NCI-H1092 (cell line): ENCODE measurements at regions not wholly inside any gene's neighbourhood (a gene's known extent, or its start where the extent isn't known, plus 50 kb on each side); places are given as distances from the start of the nearest gene placed in this dataset.
A peak's percentile ranks its signal among the peaks of the same experiment; 100 is the strongest.
"Not testable (repeated sequence)": the region's sequence is repeated elsewhere in the genome, so short reads cannot be mapped to it uniquely, and the experiment has no call there.

Source experiments
- DNase-seq: peaks from one replicate; lab custom pipeline; 2025; lab: John Stamatoyannopoulos, UW

GRCh38 chr10:28391283-28391682 is 88.4 kb upstream of the MPP7 start:
- DNase-seq, result no peak

DNA sequence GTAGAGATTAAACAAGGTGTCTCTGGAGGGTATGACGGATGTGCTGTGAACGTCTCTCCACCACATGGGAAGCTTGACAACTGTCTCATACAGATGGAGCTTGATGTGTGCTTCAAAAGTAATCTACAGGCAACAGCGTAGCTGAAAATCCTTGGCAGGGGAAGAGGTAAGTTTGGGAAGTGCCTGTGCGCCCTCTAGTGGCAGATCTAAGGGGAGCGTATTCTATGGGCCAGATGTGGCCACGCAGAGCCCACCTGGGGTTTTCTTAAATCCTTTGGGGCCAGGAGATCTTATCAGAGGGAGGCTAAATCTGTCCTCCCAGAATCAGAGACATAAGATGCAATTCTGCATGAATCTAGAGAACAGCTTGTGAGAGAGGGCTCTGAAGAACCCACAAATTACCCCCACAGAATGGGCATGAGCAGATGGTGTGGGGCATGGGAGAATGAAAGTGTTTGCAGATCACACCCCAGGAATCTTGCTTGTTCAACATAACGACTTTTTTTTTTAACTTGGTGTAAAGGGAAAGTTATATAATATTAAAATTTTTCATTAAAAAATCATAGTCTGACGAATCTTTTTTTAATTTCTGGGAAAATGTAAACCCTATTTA is 91.2 kb upstream of the MPP7 start:
- no peak for DNase-seq

DNA sequence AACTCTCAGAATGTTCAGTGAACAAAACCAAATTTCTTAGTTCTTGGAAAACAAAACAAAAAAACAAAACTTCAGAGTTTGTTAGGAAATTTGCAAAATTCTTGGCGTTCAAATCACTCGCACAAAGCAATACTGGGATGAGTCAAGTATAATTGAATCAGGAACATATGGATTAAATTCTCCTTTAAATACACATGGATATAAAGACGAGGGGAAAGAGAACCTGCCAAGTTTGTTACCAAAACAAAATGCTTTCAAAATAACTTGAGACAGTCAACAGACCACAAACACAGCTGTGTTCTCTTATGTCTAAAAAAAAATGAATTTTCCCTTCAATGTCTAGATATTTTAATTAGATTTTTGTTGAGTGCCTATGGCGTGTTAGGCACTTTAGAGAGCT is 93.5 kb upstream of the MPP7 start:
- DNase-seq, result no peak

- DNase-seq, result no peak
These were observed 94.4 kb upstream of the MPP7 start for GRCh38 chr10:28397229-28397628.

DNA sequence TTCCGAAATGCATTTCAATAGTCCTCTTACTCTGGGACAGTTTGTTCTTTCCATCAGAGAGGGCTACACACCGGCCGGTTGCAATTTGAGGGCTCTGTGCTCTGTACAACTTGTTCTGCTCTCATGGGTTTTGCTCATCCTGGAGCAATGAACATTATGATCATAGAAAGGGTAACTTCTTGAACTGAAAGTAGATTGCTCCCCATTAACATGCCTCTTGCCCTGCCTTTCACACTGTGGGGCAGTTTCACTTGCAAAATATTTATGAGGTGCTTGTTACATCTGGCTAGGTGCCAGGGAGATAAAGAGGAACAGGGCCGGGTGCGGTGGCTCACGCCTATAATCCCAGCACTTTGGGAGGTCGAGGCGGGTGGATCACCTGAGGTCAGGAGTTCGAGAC is 97.3 kb upstream of the MPP7 start:
- no peak for DNase-seq

DNA sequence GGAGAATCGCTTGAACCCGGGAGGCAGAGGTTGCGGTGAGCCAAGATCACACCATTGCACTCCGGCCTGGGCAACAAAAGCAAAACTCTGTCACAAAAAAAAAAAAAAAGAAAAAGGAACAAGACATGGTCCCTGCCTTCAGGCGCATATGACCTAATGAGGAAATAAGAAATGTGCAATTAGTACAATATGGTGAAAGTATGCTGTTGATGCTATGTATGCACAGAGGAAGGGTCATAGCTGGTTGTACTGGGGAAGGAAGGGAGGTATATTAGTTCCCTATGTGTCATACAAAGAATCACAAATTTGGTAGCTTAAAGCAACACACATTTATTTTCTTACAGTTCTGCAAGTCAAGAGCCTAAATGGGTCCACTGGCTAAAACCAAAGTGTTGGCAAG is 97.8 kb upstream of the MPP7 start:
- DNase-seq, result no peak

GRCh38 chr10:28402611-28403073 is 99.8 kb upstream of the MPP7 start:
- DNase-seq, result not testable (repeated sequence)

GRCh38 chr10:28403090-28403489 is 100.2 kb upstream of the MPP7 start:
- DNase-seq, result no peak

- DNase-seq, result no peak
These were observed 105.4 kb upstream of the MPP7 start for GRCh38 chr10:28408237-28408777.

DNA sequence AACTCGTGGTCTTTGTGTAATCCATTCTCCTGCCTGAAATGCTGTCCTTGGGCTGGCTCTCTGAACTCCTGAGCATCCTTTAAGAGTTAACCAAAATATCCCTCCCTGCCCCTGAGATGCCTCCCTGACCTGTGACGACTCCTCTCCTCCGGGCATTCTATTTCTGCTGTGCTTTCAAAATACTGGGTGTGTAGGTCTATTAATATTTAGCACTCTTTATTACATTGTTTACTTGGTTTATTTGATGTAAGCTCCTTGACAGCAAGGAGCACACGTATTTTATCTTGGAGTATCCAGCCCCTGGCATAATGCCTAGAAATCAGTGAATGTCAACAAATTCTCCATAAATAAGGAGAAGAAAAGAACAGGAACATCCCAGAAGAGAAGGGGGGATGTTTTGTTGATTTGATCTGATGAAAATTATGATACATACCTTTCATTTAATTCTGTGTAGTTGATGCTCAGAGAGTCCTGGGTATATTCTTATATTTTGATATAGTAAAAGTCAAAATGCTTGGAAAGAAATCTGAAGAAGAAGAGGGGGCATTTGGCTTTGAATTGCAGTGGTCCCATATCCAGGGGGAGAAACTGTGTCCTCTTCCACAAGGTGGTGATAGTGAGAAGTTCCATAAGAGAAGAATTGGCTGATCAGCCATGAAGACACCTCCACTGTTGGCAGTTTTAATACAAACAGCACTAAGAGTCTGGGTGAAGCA is 107.7 kb upstream of the MPP7 start:
- no peak for DNase-seq

DNA sequence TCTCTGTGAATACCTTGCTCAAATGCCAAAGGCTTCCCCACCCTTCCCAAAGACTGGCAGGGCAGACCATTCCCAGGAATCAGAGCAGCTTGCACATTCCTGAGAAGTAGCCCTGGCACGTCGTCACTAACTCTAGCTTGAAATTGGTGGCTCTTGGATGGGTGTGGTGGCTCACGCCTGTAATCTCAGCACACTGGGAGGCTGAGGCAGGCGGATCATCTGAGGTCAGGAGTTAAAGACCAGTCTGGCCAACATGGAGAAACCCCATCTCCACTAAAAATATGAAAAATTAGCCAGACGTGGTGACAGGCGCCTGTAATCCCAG is 108.2 kb upstream of the MPP7 start:
- no peak for DNase-seq

DNA sequence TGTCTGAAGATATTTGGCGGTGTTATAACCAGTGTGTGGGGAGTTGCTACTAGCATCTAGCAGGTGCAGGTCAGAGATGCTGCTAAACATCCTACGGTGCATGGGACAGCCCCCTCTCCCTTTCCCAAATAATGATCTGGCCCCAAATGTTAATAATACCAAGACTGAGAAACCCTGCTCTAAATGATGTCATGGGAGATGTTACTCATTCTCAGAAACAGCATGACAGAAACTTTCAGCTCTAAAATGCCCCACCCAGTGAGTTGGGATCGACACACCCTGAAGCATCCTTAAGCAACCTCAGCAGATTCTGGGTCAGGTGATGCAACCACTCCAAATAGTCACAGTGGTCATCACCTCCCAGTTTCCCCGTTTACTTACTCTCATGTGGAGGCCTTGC is 108.8 kb upstream of the MPP7 start:
- no peak for DNase-seq

DNA sequence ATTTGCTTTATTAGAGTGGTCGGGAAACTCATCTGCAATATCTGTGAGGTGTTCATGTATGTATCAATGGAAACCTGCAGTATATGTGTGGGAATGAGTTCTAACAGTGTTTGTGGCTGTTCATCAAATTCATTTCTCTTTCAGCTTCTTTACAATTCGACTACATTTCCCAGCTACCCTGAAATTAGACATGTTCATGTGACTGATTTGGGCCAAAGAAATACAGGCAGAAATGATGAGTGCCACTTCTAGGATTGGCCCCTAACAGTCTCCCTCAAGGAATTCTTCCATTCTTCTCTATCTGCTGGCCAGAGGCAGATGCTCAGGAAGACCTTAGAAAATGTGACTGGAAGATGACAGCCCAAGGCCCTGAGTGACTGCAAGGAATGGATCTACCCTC is 114.8 kb upstream of the WAC start:
- no peak for DNase-seq

DNA sequence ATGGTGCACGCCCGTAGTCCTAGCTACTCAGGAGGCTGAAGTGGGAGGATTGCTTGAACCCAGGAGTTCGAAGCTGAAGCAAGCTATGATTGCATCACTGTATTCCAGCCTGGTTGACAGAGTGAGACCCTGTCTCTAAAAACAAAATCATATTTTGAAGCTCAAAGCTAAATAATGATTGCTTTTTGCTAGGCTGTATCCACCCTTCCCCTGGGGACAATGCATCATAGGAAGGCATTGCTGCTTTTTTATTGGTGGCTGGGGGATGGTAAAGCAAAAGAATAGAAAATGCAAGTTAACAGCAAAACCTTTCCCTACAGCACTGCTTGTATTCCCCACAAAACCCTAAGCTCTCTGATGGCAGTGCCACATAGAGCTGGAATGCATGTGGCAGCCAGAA is 107.5 kb upstream of the WAC start:
- DNase-seq, result no peak

GRCh38 chr10:28426392-28427159 is 106.3 kb upstream of the WAC start:
- no peak for DNase-seq

GRCh38 chr10:28427376-28427775 is 105.5 kb upstream of the WAC start:
- DNase-seq, result no peak

- no peak for DNase-seq
These were observed 103.9 kb upstream of the WAC start for GRCh38 chr10:28429045-28429444.

- no peak for DNase-seq
These were observed 103.2 kb upstream of the WAC start for GRCh38 chr10:28429573-28430216.

DNA sequence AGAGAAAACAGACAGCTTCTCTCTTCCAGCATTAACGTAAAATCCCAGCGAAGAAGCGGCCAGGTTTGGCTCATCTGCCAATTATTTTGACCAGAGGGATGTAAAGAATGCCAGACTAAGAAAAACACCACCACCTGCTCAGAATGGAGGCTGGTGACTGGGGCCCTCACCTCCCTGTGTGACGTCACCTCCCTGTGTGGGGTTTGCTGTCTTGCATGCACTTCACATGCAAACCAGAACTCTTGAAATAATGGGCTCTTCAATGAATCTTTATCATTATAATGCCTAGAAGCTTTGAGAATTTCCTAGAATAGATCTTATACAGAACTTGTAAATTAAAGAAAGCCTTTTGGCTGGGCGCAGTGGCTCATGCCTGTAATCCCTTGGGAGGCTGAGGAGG is 101.8 kb upstream of the WAC start:
- no peak for DNase-seq

GRCh38 chr10:28432210-28432676 is 100.7 kb upstream of the WAC start:
- DNase-seq, result peak; percentile 6

DNA sequence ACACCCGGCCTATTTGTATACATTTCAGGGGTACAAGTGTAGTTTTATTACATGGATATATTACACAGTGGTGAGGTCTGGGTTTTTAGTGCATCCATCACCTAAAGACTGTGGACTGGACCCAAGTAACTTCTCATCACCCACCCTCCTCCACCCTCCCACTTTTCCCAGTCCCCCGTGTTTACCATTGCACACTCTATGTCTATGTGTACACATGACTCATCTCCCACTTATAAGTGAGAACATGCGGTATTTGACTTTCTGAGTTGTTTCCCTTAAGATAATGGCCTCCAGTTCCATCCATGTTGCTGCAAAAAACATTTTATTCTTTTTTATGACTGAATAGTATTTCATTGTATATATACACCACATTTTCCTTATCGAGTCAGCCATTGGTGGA is 98.9 kb upstream of the WAC start:
- DNase-seq, result no peak

GRCh38 chr10:28442403-28442802 is 90.5 kb upstream of the WAC start:
- no peak for DNase-seq
